ENCODE measurements at regions not wholly inside any gene's neighbourhood (a gene's known extent, or its start where the extent isn't known, plus 50 kb on each side); places are given as distances from the start of the nearest gene placed in this dataset.

DNA sequence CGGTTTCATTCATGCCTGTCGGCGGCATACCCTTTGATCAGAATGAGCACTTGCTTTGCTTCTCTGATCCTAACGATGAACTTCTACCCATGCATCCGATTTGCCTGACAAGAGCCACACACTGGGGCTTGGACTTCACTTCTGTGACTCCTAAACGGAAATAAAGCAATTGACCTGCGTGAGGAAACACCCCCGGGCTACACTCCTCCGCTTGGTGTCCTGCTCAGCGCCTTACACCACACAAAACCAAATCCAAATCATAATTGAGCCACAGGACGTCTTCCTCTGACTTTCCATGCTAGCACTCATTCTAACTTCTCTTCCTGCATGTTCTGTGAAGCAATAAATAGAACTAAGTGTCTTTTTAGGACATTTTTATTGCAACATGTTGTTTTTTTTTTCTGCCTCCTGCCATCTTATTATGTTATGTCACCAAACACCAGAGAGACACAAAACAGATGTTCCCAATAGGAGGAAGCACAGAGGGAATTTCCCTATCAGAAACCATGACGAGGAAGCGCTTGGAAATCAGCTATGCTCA, 110.8 kb upstream of the FAM9B start:
- no peaks in the 10 kb centered on the region for H3K36me3 ChIP-seq (replicated peaks in 1 of 2; ENCODE audit: insufficient read depth in 1 of 2, low read depth in 2 of 2)
- H3K27me3 ChIP-seq: no peaks in the 10 kb centered on the region
- TF ChIP-seq, protein P1, sequence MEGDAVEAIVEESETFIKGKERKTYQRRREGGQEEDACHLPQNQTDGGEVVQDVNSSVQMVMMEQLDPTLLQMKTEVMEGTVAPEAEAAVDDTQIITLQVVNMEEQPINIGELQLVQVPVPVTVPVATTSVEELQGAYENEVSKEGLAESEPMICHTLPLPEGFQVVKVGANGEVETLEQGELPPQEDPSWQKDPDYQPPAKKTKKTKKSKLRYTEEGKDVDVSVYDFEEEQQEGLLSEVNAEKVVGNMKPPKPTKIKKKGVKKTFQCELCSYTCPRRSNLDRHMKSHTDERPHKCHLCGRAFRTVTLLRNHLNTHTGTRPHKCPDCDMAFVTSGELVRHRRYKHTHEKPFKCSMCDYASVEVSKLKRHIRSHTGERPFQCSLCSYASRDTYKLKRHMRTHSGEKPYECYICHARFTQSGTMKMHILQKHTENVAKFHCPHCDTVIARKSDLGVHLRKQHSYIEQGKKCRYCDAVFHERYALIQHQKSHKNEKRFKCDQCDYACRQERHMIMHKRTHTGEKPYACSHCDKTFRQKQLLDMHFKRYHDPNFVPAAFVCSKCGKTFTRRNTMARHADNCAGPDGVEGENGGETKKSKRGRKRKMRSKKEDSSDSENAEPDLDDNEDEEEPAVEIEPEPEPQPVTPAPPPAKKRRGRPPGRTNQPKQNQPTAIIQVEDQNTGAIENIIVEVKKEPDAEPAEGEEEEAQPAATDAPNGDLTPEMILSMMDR (IDR thresholded peaks at IDR 0.05): no peak
- no peak for TF ChIP-seq POLR2A (IDR thresholded peaks at IDR 0.05)
- H3K9me3 ChIP-seq: no peaks in the 10 kb centered on the region
- DNase-seq (no peak), ATAC-seq (no peak)
- intact Hi-C loops (cut with DNase I): no loop called here
- 65 to 67% methylated on average over 10 to 13 of the region's 13 CpGs for WGBS, 2 donors
- no peak overlapping the region for H3K4me3 ChIP-seq
- H3K4me1 ChIP-seq: no peaks in the 10 kb centered on the region
- H3K27ac ChIP-seq: no peak overlapping the region

DNA sequence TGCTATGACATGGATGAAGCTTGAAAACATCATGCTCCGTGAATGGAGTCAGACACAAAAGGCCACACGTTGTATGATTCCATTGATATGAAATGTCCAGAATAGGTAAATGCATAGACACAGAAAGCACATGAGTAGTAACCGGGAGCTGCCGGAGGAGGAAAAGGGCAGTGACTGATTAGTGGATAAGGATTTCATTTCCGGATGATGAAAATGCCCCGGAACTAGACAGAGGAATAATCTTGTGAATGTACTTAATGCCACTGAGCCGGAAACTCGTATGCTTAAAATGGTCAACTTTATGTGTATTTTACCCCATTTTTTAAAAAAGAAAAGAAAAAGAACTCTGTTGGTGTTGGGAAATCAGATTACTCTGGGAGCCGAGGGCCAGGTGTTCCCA, 112.7 kb upstream of the FAM9B start:
- DNase-seq: no peak
- no peaks in the 10 kb centered on the region for H3K9me3 ChIP-seq
- H3K27me3 ChIP-seq: no peaks in the 10 kb centered on the region
- H3K36me3 ChIP-seq (replicated peaks in 1 of 2; ENCODE audit: insufficient read depth in 1 of 2, low read depth in 2 of 2): no peaks in the 10 kb centered on the region
- TF ChIP-seq, protein P1 (IDR thresholded peaks at IDR 0.05): no peak
- no peak for TF ChIP-seq POLR2A (IDR thresholded peaks at IDR 0.05)
- H3K4me1 ChIP-seq: no peaks in the 10 kb centered on the region
- no peak for ATAC-seq
- H3K4me3 ChIP-seq: no peak overlapping the region
- no peak overlapping the region for H3K27ac ChIP-seq
- 83% methylated on average over 9 of the region's 9 CpGs for WGBS, 2 donors
- intact Hi-C loops (cut with DNase I): no loop called here

DNA sequence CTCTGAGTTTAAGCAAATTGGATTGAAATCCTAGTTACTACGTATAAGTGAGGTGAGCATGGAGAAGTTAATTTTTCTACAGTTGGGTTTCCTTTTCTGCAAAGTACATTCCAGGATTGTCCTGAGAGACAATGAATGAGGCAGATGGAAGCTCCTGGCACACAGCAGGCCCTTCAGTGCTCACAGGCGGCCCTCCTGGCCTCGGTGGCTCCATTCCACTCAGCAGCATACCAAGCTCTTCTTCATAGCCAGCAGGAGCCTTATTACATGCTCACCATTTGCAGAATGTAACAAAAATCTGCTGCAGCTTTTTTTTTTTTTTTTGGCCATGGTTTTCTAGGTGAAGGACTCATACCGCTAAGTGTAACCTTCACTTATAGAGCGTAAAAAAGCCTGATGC, 113.2 kb upstream of the FAM9B start:
- H3K36me3 ChIP-seq (replicated peaks in 1 of 2; ENCODE audit: insufficient read depth in 1 of 2, low read depth in 2 of 2): no peaks in the 10 kb centered on the region
- no peak overlapping the region for H3K27ac ChIP-seq
- H3K27me3 ChIP-seq: no peaks in the 10 kb centered on the region
- no peak overlapping the region for H3K4me3 ChIP-seq
- DNase-seq (no peak), ATAC-seq (no peak)
- no peak for TF ChIP-seq POLR2A (IDR thresholded peaks at IDR 0.05)
- TF ChIP-seq, protein P1 (IDR thresholded peaks at IDR 0.05): no peak
- 89% methylated on average over 4 to 5 of the region's 5 CpGs for WGBS, 2 donors
- no peaks in the 10 kb centered on the region for H3K9me3 ChIP-seq
- intact Hi-C loops (cut with DNase I): no loop called here
- H3K4me1 ChIP-seq: no peaks in the 10 kb centered on the region

DNA sequence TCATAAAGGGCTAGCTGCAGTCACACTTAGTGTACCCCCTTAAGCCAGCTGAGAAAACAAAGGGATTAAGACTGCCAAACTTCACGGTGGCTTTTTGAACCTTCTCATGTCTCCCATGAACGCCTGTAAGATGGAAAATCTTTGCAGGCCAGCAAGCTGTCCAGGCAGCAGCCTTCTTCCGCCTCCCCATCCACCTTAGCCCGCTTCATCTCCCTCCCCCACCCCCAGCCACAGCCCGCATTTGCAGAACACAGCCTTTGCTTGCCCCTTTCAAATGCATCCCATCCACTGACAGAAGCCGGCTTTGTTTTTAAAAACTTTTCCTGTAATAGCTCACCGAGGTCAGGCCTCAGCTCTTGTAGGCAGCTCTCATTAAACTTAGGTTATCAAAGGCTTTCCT, 113.8 kb upstream of the FAM9B start:
- intact Hi-C loops (cut with DNase I): no loop called here
- DNase-seq: no peak
- no peaks in the 10 kb centered on the region for H3K4me1 ChIP-seq
- TF ChIP-seq, protein P1 (IDR thresholded peaks at IDR 0.05): no peak
- TF ChIP-seq POLR2A (IDR thresholded peaks at IDR 0.05): no peak
- H3K27ac ChIP-seq: no peak overlapping the region
- H3K27me3 ChIP-seq: no peaks in the 10 kb centered on the region
- H3K4me3 ChIP-seq: no peak overlapping the region
- ATAC-seq: no peak
- no peaks in the 10 kb centered on the region for H3K36me3 ChIP-seq (replicated peaks in 1 of 2; ENCODE audit: insufficient read depth in 1 of 2, low read depth in 2 of 2)
- H3K9me3 ChIP-seq: no peaks in the 10 kb centered on the region
- 36 to 49% methylated on average over 5 to 7 of the region's 7 CpGs for WGBS, 2 donors

DNA sequence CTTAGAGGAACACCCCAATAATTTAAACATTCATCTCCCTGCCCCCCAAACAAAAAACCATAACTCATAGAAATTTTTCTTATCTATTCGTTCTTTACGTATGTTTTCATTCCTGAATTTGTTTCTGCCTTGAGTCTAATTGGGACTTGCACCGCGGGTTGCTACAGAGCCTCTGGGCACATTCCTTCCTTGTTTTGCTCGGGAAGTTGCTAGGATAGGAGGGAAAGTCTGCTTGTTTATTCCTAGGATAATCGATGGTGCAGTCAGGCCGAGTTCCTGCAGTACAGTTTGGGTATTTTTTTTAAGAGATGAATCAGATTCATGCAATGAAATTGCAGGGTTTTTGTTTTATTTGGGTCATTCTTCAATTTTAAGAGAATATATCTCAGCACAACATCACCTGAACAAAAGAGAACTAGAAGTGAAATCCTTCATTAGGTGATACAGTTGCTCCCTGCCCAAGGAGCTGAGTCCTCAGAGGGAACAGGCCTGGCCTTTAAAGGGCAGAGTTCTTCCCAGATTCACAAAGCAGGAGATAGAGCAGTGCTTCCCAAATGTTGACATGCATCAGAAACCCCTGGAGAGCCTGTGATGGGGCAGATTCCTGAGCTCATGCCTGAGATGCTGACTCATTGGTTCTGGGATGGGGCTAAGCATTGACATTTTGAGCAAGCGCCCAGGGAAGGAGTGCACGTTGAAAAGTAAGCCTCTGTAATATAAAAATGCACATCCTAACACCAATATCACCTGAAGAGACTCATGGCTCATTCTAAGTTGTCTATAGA, 114.9 kb upstream of the FAM9B start:
- Histone ChIP-seq H3K4me3 (no peak overlapping the region), H3K4me1 (no peaks in the 10 kb centered on the region), H3K27ac (no peak overlapping the region), H3K27me3 (no peaks in the 10 kb centered on the region), H3K9me3 (no peaks in the 10 kb centered on the region), H3K36me3 (replicated peaks in 1 of 2; ENCODE audit: insufficient read depth in 1 of 2, low read depth in 2 of 2) (no peaks in the 10 kb centered on the region)
- intact Hi-C loops (cut with DNase I): no loop called here
- TF ChIP-seq, protein P1 (IDR thresholded peaks at IDR 0.05): no peak
- TF ChIP-seq POLR2A (IDR thresholded peaks at IDR 0.05): no peak
- 26 to 43% methylated on average over 7 to 8 of the region's 9 CpGs for WGBS, 2 donors
- ATAC-seq (no peak), DNase-seq (peak in 1 of 4 donors; percentile 6)

Data from body of pancreas (tissue), 4 donors.